22Rv1 (cell line): ENCODE measurements at regions not wholly inside any gene's neighbourhood (a gene's known extent, or its start where the extent isn't known, plus 50 kb on each side); places are given as distances from the start of the nearest gene placed in this dataset.

ENCODE experiments used
- ZFX ChIP-seq: fragments of 450-650 bp; IDR thresholded peaks from 2 replicates; pipeline ENCODE4 v1.6.1; 2017; ENCODE audit warnings: antibody characterized with exemption, borderline replicate concordance
- TF ChIP-seq, protein P1 (sequence below): fragments of 450-650 bp; IDR thresholded peaks from 2 replicates; pipeline ENCODE4 v1.5.1; 2017; ENCODE audit warnings: mild to moderate bottlenecking

DNA sequence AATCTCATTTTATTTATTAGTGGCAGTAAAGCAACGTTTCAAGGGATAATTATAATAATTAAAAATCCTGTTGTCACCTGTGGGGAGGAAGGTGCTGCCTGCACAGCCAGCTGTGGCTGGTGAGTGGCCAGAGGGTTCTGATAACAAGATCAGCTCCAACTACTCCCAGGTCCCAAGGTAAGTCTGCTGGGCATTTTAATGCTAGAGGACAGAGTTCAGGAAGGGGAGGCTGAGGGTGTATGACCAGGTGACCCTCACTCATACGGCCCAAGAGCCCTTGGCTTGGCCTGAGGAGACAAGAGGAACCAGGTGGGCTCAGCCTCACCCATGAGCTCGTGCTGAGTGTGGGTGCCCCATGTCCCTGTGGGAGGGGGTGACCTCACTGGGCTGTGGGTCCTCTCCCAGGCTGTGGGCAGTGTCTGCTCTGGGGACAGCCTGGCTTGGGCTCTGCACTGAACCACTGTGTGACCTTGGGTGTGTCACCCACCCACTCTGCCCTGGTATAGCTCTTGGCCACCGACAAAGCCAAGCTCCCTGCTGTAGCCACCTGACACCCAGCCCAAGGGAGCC is 223.8 kb downstream of the PTPRU start:
- TF ChIP-seq, protein P1, sequence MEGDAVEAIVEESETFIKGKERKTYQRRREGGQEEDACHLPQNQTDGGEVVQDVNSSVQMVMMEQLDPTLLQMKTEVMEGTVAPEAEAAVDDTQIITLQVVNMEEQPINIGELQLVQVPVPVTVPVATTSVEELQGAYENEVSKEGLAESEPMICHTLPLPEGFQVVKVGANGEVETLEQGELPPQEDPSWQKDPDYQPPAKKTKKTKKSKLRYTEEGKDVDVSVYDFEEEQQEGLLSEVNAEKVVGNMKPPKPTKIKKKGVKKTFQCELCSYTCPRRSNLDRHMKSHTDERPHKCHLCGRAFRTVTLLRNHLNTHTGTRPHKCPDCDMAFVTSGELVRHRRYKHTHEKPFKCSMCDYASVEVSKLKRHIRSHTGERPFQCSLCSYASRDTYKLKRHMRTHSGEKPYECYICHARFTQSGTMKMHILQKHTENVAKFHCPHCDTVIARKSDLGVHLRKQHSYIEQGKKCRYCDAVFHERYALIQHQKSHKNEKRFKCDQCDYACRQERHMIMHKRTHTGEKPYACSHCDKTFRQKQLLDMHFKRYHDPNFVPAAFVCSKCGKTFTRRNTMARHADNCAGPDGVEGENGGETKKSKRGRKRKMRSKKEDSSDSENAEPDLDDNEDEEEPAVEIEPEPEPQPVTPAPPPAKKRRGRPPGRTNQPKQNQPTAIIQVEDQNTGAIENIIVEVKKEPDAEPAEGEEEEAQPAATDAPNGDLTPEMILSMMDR, result no peak
- TF ChIP-seq ZFX, result no peak
